ENCODE measurements at regions not wholly inside any gene's neighbourhood (a gene's known extent, or its start where the extent isn't known, plus 50 kb on each side); places are given as distances from the start of the nearest gene placed in this dataset.
"Not testable (repeated sequence)": the region's sequence is repeated elsewhere in the genome, so short reads cannot be mapped to it uniquely, and the experiment has no call there.

- no peak for DNase-seq
Observed at GRCh38 chr17:5978496-5978895, 91.7 kb upstream of the WSCD1 start.

GRCh38 chr17:5980941-5981340 lies 89.2 kb upstream of the WSCD1 start:
- no peak for DNase-seq

- no peak for DNase-seq
Observed at GRCh38 chr17:5986644-5987043, 83.5 kb upstream of the WSCD1 start.

GRCh38 chr17:6000426-6000825 lies 69.8 kb upstream of the WSCD1 start:
- no peak for DNase-seq

GRCh38 chr17:6003221-6003620 lies 67.0 kb upstream of the WSCD1 start:
- DNase-seq = not testable (repeated sequence)

- DNase-seq = no peak
Observed at GRCh38 chr17:6005939-6006338, 64.2 kb upstream of the WSCD1 start.

GRCh38 chr17:6011206-6011605 lies 59.0 kb upstream of the WSCD1 start:
- DNase-seq = no peak

- no peak for DNase-seq
Observed at GRCh38 chr17:6018788-6019187, 51.4 kb upstream of the WSCD1 start.

GRCh38 chr17:6019959-6020358 lies 50.2 kb upstream of the WSCD1 start:
- DNase-seq = no peak

GRCh38 chr17:6020376-6021010 lies 49.7 kb upstream of the WSCD1 start:
- no peak for DNase-seq
